HepG2 (cell line): ENCODE measurements at regions not wholly inside any gene's neighbourhood (a gene's known extent, or its start where the extent isn't known, plus 50 kb on each side); places are given as distances from the start of the nearest gene placed in this dataset.

ENCODE experiments used
- ATAC-seq: fragments of 200-7000 bp; cut with Tn5 transposase; 3 replicates; pipeline ENCODE4 v1.9.1; 2020; ENCODE audit warnings: mild to moderate bottlenecking, moderate library complexity
- BruUV-seq: library from RNA; stranded (reverse); fragments of 400-500 nt; replicated peaks from 2 replicates; lab custom pipeline; 2021; lab: Mats Ljungman, UMichigan
- CTCF ChIA-PET: fragments of 300-600 bp; formaldehyde crosslinking; extraction: SDS; loops from one replicate; lab custom pipeline; 2021; ENCODE audit warnings: low total read pairs, inconsistent platforms, low intra/inter-chr PET ratio; lab: Yijun Ruan, JAX
- POLR2A ChIA-PET: fragments of 350-600 bp; sonication (Branson Sonifier 250); formaldehyde crosslinking; loops from one replicate; lab custom pipeline; 2020; ENCODE audit warnings: antibody characterized with exemption, inconsistent platforms; lab: Yijun Ruan, JAX
- DNase-seq: peaks from one replicate; pipeline ENCODE4 v3.0.0-alpha.2; 2015; ENCODE audit warnings: low spot score
- FAIRE-seq: peaks from 3 replicates; lab custom pipeline; 2011; peaks lifted over from hg19 to GRCh38; lab: Jason Lieb, UNC
- H2AFZ ChIP-seq: one replicate; pipeline ENCODE4 v1.6.1; 2011; ENCODE audit warnings: low read length, inconsistent platforms
- H3K27ac ChIP-seq: fragments of 300-600 bp; 3 replicates; pipeline ENCODE4 v1.8.0; 2011; ENCODE audit warnings: mixed run types, mild to moderate bottlenecking, mixed read lengths, low read length, inconsistent platforms; ENCODE audit not compliant: insufficient read depth; ENCODE audit errors: extremely low read length
- H3K27me3 ChIP-seq, 2 experiments: fragments of 200-600 bp in 1 of 2; 2 replicates in 1 of 2; 3 replicates in 1 of 2; pipeline versions ENCODE4 v1.6.0 to v1.8.0; 2011; ENCODE audit warnings: low read length in 2 of 2, mild to moderate bottlenecking in 2 of 2, moderate library complexity in 2 of 2, inconsistent platforms in 1 of 2; ENCODE audit not compliant: insufficient read depth in 2 of 2, control insufficient read depth in 1 of 2
- H3K36me3 ChIP-seq, 2 experiments: fragments of 200-600 bp in 1 of 2; replicated peaks in 1 of 2; 2 replicates in 1 of 2; 3 replicates in 1 of 2; pipeline versions ENCODE4 v1.5.1 to v1.8.0; 2011; ENCODE audit warnings: low read length in 2 of 2, inconsistent platforms in 1 of 2; ENCODE audit not compliant: insufficient read depth in 2 of 2, control insufficient read depth in 1 of 2
- H3K4me1 ChIP-seq: 2 replicates; pipeline ENCODE4 v1.5.1; 2012; ENCODE audit warnings: low read length, inconsistent platforms; ENCODE audit not compliant: insufficient read depth
- H3K4me2 ChIP-seq: 2 replicates; pipeline ENCODE4 v1.6.0; 2011; ENCODE audit warnings: low read depth, low read length, inconsistent platforms
- H3K4me3 ChIP-seq, 3 experiments: fragments of 200-600 bp in 1 of 3; sonication (generic), shearing (Covaris generic) in 1 of 3; replicated peaks in 1 of 3; 2 replicates each; pipeline ENCODE4 v1.5.1; 2011 to 2016; ENCODE audit warnings: low read length in 3 of 3, inconsistent platforms in 2 of 3, low read depth in 2 of 3, mild to moderate bottlenecking in 2 of 3, control low read depth in 1 of 3, mixed read lengths in 1 of 3; ENCODE audit not compliant: insufficient read depth in 1 of 3
- H3K79me2 ChIP-seq: one replicate; pipeline ENCODE4 v1.6.1; 2011; ENCODE audit warnings: low read length, inconsistent platforms; ENCODE audit not compliant: insufficient read depth
- H3K9ac ChIP-seq: 2 replicates; pipeline ENCODE4 v1.6.0; 2011; ENCODE audit warnings: mild to moderate bottlenecking, low read depth, low read length, inconsistent platforms; ENCODE audit not compliant: insufficient read depth
- H3K9me3 ChIP-seq: 2 replicates; pipeline ENCODE4 v1.5.1; 2012; ENCODE audit warnings: mild to moderate bottlenecking, low read length
- H4K20me1 ChIP-seq: 2 replicates; pipeline ENCODE4 v1.6.0; 2011; ENCODE audit warnings: inconsistent platforms, mild to moderate bottlenecking, low read length, moderate library complexity; ENCODE audit not compliant: insufficient read depth
- BATF2 ChIP-seq: sonication (generic); formaldehyde crosslinking; IDR thresholded peaks from 2 replicates; pipeline ENCODE4 v1.8.0; 2022; ENCODE audit warnings: mild to moderate bottlenecking, missing genetic modification reagents, moderate library complexity
- GPBP1L1 ChIP-seq: sonication (generic); formaldehyde crosslinking; IDR thresholded peaks from 2 replicates; pipeline ENCODE4 v1.5.0; 2020; ENCODE audit warnings: mild to moderate bottlenecking, missing genetic modification reagents
- KAT8 ChIP-seq: IDR thresholded peaks from 2 replicates; pipeline ENCODE4 v1.6.1; 2016; ENCODE audit warnings: missing genetic modification reagents, missing compliant biosample characterization
- MYC ChIP-seq: sonication (generic); formaldehyde crosslinking; IDR thresholded peaks from 2 replicates; pipeline ENCODE4 v1.9.0; 2021; ENCODE audit warnings: missing genetic modification reagents, borderline replicate concordance
- ZFP91 ChIP-seq: sonication (generic); formaldehyde crosslinking; IDR thresholded peaks from 2 replicates; pipeline ENCODE4 v1.9.0; 2022; ENCODE audit warnings: missing genetic modification reagents, mild to moderate bottlenecking, borderline replicate concordance
- ZNF235 ChIP-seq: sonication (generic); formaldehyde crosslinking; IDR thresholded peaks from 2 replicates; pipeline ENCODE4 v1.8.1; 2023; ENCODE audit warnings: mild to moderate bottlenecking, missing genetic modification reagents, borderline replicate concordance
- ZNF383 ChIP-seq: sonication (generic); formaldehyde crosslinking; IDR thresholded peaks from 2 replicates; pipeline ENCODE4 v1.4.0; 2020; ENCODE audit warnings: missing genetic modification reagents, mild to moderate bottlenecking, borderline replicate concordance
- ZNF660 ChIP-seq: sonication (generic); formaldehyde crosslinking; IDR thresholded peaks from 2 replicates; pipeline ENCODE4 v1.5.1; 2020; ENCODE audit warnings: mild to moderate bottlenecking, low read depth, missing genetic modification reagents, borderline replicate concordance
- in situ Hi-C: cut with HindIII; loops from 2 replicates; pipeline ENCODE4 v1.10.0; 2017; ENCODE audit warnings: low pct_unique_long_range_greater_than_20kb; ENCODE audit not compliant: extremely low pct_ligation_motif_present
- intact Hi-C: fragments of 100-400 bp; cut with micrococcal nuclease; formaldehyde crosslinking; loops from one replicate; pipeline ENCODE4 v1.10.0; 2022; ENCODE audit not compliant: unreplicated experiment

- Histone ChIP-seq H3K4me2 (no peak overlapping the region), H3K27me3 (no peaks in the 10 kb centered on the region), H4K20me1 (no peaks in the 10 kb centered on the region), H3K9ac (no peak overlapping the region), H3K9me3 (peaks cover 50% of the 10 kb centered on the region), H3K4me1 (no peaks in the 10 kb centered on the region), H3K79me2 (no peaks in the 10 kb centered on the region), H3K4me3 (no peak overlapping the region), H2AFZ (no peak overlapping the region), H3K36me3 (no peaks in the 10 kb centered on the region), H3K27ac (no peak overlapping the region)
- in situ Hi-C loops, result no loop called here
- CTCF ChIA-PET, result no interaction called here
- intact Hi-C loops, result no loop called here
- DNase-seq, result no peak
- no peak for FAIRE-seq
- TF ChIP-seq KAT8 (no peak), ZNF235 (CRISPR knock-in tag) (no peak), ZFP91 (no peak), ZNF660 (CRISPR knock-in tag) (no peak), ZNF383 (CRISPR knock-in tag) (no peak), GPBP1L1 (CRISPR knock-in tag) (no peak), MYC (CRISPR knock-in tag) (no peak), BATF2 (CRISPR knock-in tag) (no peak)
- POLR2A ChIA-PET, result no interaction called here
- no TSS peak for BruUV-seq
- ATAC-seq, result no peak
These were observed 796.0 kb downstream of the SLC16A7 start for GRCh38 chr12:60391791-60392190.
